ENCODE measurements at regions not wholly inside any gene's neighbourhood (a gene's known extent, or its start where the extent isn't known, plus 50 kb on each side); places are given as distances from the start of the nearest gene placed in this dataset.
"Not testable (repeated sequence)": the region's sequence is repeated elsewhere in the genome, so short reads cannot be mapped to it uniquely, and the experiment has no call there.

GRCh38 chrX:74179499-74179898 lies 124.5 kb upstream of the ZCCHC13 start:
- DNase-seq = no peak

- no peak for DNase-seq
These were observed 124.9 kb upstream of the ZCCHC13 start for GRCh38 chrX:74179071-74179470.

GRCh38 chrX:74178536-74178935 lies 125.4 kb upstream of the ZCCHC13 start:
- no peak for DNase-seq

- DNase-seq = no peak
These were observed 132.5 kb upstream of the ZCCHC13 start for GRCh38 chrX:74171465-74171864.

- DNase-seq = no peak
These were observed 141.8 kb upstream of the ZCCHC13 start for GRCh38 chrX:74162199-74162598.

GRCh38 chrX:74160816-74161215 lies 143.2 kb upstream of the ZCCHC13 start:
- no peak for DNase-seq

GRCh38 chrX:74160358-74160757 lies 143.6 kb upstream of the ZCCHC13 start:
- DNase-seq = no peak

- DNase-seq = no peak
These were observed 156.5 kb upstream of the ZCCHC13 start for GRCh38 chrX:74147439-74147838.

- no peak for DNase-seq
These were observed 165.0 kb upstream of the ZCCHC13 start for GRCh38 chrX:74138943-74139342.

- DNase-seq = peak in 1 of 2 experiments; percentile 25
These were observed 170.7 kb upstream of the ZCCHC13 start for GRCh38 chrX:74133156-74133796.

- no peak for DNase-seq
These were observed 171.7 kb upstream of the ZCCHC13 start for GRCh38 chrX:74132280-74132679.

- peak; percentile 27 to 34 for DNase-seq
These were observed 184.7 kb upstream of the ZCCHC13 start for GRCh38 chrX:74119016-74119910.

- no peak for DNase-seq
These were observed 185.7 kb upstream of the ZCCHC13 start for GRCh38 chrX:74117962-74118902.

GRCh38 chrX:74111245-74111644 lies 192.7 kb upstream of the ZCCHC13 start:
- no peak for DNase-seq

GRCh38 chrX:74107666-74108065 lies 196.3 kb upstream of the ZCCHC13 start:
- DNase-seq = no peak

- DNase-seq = no peak
These were observed 199.5 kb upstream of the ZCCHC13 start for GRCh38 chrX:74104356-74105015.

GRCh38 chrX:74098407-74098806 lies 205.6 kb upstream of the ZCCHC13 start:
- DNase-seq = not testable (repeated sequence)

GRCh38 chrX:74090049-74090448 lies 213.9 kb upstream of the ZCCHC13 start:
- no peak for DNase-seq

GRCh38 chrX:74085642-74086236 lies 218.2 kb upstream of the ZCCHC13 start:
- no peak for DNase-seq

- DNase-seq = no peak
These were observed 223.8 kb upstream of the ZCCHC13 start for GRCh38 chrX:74080165-74080564.

GRCh38 chrX:74065831-74066390 lies 213.4 kb upstream of the XIST start:
- no peak for DNase-seq
